ENCODE measurements at regions not wholly inside any gene's neighbourhood (a gene's known extent, or its start where the extent isn't known, plus 50 kb on each side); places are given as distances from the start of the nearest gene placed in this dataset.
"Not testable (repeated sequence)": the region's sequence is repeated elsewhere in the genome, so short reads cannot be mapped to it uniquely, and the experiment has no call there.

DNA sequence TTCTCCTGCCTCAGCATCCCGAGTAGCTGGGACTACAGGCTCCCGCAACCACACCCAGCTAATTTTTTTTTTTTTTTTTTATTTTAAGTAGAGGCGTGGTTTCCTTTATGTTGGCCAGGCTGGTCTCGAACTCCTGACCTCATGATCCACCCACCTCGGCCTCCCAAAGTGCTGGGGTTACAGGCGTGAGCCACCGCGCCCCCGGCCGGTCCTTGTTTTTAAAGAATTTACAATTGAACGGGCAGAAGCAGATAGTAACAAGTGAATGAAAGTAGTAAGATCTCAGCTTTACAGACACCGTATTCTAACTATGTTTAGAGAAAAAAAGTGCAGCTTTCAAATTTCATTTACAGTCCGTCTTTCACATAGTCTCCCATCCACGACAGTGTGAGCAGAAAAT is 112.5 kb upstream of the VWC2 start:
- CTCF ChIA-PET = no interaction called here
- intact Hi-C loops (cut with micrococcal nuclease) = no loop called here

DNA sequence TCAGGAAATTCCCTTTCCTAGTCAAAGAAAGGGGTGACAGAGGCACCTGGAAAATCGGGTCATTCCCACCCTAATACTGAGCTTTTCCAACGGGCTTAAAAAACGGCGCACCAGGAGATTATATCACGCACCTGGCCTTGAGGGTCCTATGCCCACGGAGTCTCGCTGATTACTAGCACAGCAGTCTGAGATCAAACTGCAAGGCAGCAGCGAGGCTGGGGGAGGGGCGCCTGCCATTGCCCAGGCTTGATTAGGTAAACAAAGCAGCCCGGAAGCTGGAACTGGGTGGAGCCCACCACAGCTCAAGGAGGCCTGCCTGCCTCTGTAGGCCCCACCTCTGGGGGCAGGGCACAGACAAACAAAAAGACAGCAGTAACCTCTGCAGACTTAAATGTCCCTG is 107.5 kb upstream of the VWC2 start:
- H3K4me3 Mint-ChIP-seq = not testable (repeated sequence)

More for the DNA sequence above, 112.5 kb upstream of the VWC2 start:
- ATAC-seq = no peak
- H3K9me3 Mint-ChIP-seq = peaks cover 0 to 8% (median 4%) of the 10 kb centered on the region in 11 donors
- no peak overlapping the region for H3K4me3 Mint-ChIP-seq
- H3K36me3 ChIP-seq (ENCODE audit: control insufficient read depth in 2 of 3, insufficient read depth in 3 of 3, low read length in 3 of 3) = no peaks in the 10 kb centered on the region
- no peaks in the 10 kb centered on the region for H3K27me3 ChIP-seq (ENCODE audit: control insufficient read depth in 2 of 2, insufficient read depth in 2 of 2, low read length in 2 of 2)
- no peaks in the 10 kb centered on the region for H3K9me3 ChIP-seq (ENCODE audit: control insufficient read depth in 2 of 3, low read length in 3 of 3)
- no peak overlapping the region for H3K4me3 ChIP-seq (ENCODE audit: low read length)
- no peak overlapping the region for H3K27ac ChIP-seq (ENCODE audit: low read depth, low read length)
- no peak for DNase-seq
- H3K4me1 Mint-ChIP-seq = no peaks in the 10 kb centered on the region
- H3K4me1 ChIP-seq (ENCODE audit: control insufficient read depth in 2 of 2, insufficient read depth in 2 of 2, low read length in 2 of 2) = no peaks in the 10 kb centered on the region
- no peak overlapping the region for H3K27ac Mint-ChIP-seq
- POLR2A ChIA-PET = no interaction called here
- no peaks in the 10 kb centered on the region for H3K27me3 Mint-ChIP-seq
- H3K36me3 Mint-ChIP-seq = peaks cover 0 to 4% (median 0%) of the 10 kb centered on the region in 5 donors

DNA sequence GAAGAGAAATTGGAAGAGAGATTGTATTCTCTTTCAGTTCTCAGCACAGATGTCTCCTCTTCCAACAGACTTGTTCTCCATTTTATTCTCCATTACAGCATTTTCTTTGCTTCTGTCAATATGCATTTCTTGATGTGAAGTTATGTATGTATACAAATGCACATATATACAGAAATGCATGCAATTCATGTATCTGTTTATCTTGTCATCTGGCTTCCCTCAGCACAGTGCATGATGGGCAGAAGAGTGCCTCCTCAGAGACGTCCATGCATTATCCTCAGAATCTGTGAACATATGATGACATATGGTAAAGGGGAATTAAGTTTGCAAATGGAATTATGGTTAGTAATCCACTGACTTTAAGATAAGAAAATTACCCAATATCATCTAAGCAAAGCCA is 106.7 kb upstream of the VWC2 start:
- H3K4me1 Mint-ChIP-seq = peaks cover 0 to 3% (median 0%) of the 10 kb centered on the region in 7 donors
- H3K4me3 Mint-ChIP-seq = no peak overlapping the region
- peaks cover 0 to 13% (median 0%) of the 10 kb centered on the region in 5 donors for H3K27me3 Mint-ChIP-seq

More for the DNA sequence above, 107.5 kb upstream of the VWC2 start:
- intact Hi-C loops (cut with micrococcal nuclease); CTCF ChIA-PET; H3K27ac ChIP-seq (ENCODE audit: low read depth, low read length); H3K4me3 ChIP-seq (ENCODE audit: low read length); H3K36me3 ChIP-seq (ENCODE audit: control insufficient read depth in 2 of 3, insufficient read depth in 3 of 3, low read length in 3 of 3); DNase-seq; H3K4me1 Mint-ChIP-seq; ATAC-seq; H3K4me1 ChIP-seq (ENCODE audit: control insufficient read depth in 2 of 2, insufficient read depth in 2 of 2, low read length in 2 of 2); H3K27ac Mint-ChIP-seq; POLR2A ChIA-PET; H3K27me3 ChIP-seq (ENCODE audit: control insufficient read depth in 2 of 2, insufficient read depth in 2 of 2, low read length in 2 of 2); H3K9me3 ChIP-seq (ENCODE audit: control insufficient read depth in 2 of 3, low read length in 3 of 3); H3K36me3 Mint-ChIP-seq: not testable (repeated sequence)
- peaks cover 0 to 12% (median 4%) of the 10 kb centered on the region in 11 donors for H3K9me3 Mint-ChIP-seq
- peaks cover 0 to 13% (median 0%) of the 10 kb centered on the region in 5 donors for H3K27me3 Mint-ChIP-seq

GRCh38 chr7:49669285-49669684 is 104.2 kb upstream of the VWC2 start:
- DNase-seq = no peak
- intact Hi-C loops (cut with micrococcal nuclease) = no loop called here
- Histone ChIP-seq H3K4me3 (ENCODE audit: low read length) (no peak overlapping the region), H3K4me1 (ENCODE audit: control insufficient read depth in 2 of 2, insufficient read depth in 2 of 2, low read length in 2 of 2) (no peaks in the 10 kb centered on the region), H3K27ac (ENCODE audit: low read depth, low read length) (no peak overlapping the region), H3K36me3 (ENCODE audit: control insufficient read depth in 2 of 3, insufficient read depth in 3 of 3, low read length in 3 of 3) (no peaks in the 10 kb centered on the region), H3K9me3 (ENCODE audit: control insufficient read depth in 2 of 3, low read length in 3 of 3) (no peaks in the 10 kb centered on the region), H3K27me3 (ENCODE audit: control insufficient read depth in 2 of 2, insufficient read depth in 2 of 2, low read length in 2 of 2) (no peaks in the 10 kb centered on the region)
- POLR2A ChIA-PET = no interaction called here
- peaks cover 0 to 10% (median 5%) of the 10 kb centered on the region in 11 donors for H3K9me3 Mint-ChIP-seq
- CTCF ChIA-PET = no interaction called here
- no peak for ATAC-seq
- H3K4me3 Mint-ChIP-seq = no peak overlapping the region
- peaks cover 0 to 13% (median 0%) of the 10 kb centered on the region in 5 donors for H3K27me3 Mint-ChIP-seq
- no peak overlapping the region for H3K27ac Mint-ChIP-seq
- H3K4me1 Mint-ChIP-seq = peaks cover 0 to 3% (median 0%) of the 10 kb centered on the region in 7 donors
- H3K36me3 Mint-ChIP-seq = peaks cover 0 to 4% (median 0%) of the 10 kb centered on the region in 5 donors

More for the DNA sequence above, 106.7 kb upstream of the VWC2 start:
- no peak for ATAC-seq
- ChIA-PET POLR2A (no interaction called here), CTCF (no interaction called here)
- H3K36me3 ChIP-seq (ENCODE audit: control insufficient read depth in 2 of 3, insufficient read depth in 3 of 3, low read length in 3 of 3) = no peaks in the 10 kb centered on the region
- Mint-ChIP-seq H3K27ac (no peak overlapping the region), H3K36me3 (peaks cover 0 to 4% (median 0%) of the 10 kb centered on the region in 5 donors), H3K9me3 (peaks cover 0 to 12% (median 4%) of the 10 kb centered on the region in 11 donors)
- no peak overlapping the region for H3K4me3 ChIP-seq (ENCODE audit: low read length)
- no peak overlapping the region for H3K27ac ChIP-seq (ENCODE audit: low read depth, low read length)
- no peak for DNase-seq
- H3K4me1 ChIP-seq (ENCODE audit: control insufficient read depth in 2 of 2, insufficient read depth in 2 of 2, low read length in 2 of 2) = no peaks in the 10 kb centered on the region
- H3K27me3 ChIP-seq (ENCODE audit: control insufficient read depth in 2 of 2, insufficient read depth in 2 of 2, low read length in 2 of 2) = no peaks in the 10 kb centered on the region
- H3K9me3 ChIP-seq (ENCODE audit: control insufficient read depth in 2 of 3, low read length in 3 of 3) = no peaks in the 10 kb centered on the region
- intact Hi-C loops (cut with micrococcal nuclease) = no loop called here

GRCh38 chr7:49669692-49670260 is 103.7 kb upstream of the VWC2 start:
- Histone ChIP-seq H3K4me1 (ENCODE audit: control insufficient read depth in 2 of 2, insufficient read depth in 2 of 2, low read length in 2 of 2) (no peaks in the 10 kb centered on the region), H3K9me3 (ENCODE audit: control insufficient read depth in 2 of 3, low read length in 3 of 3) (no peaks in the 10 kb centered on the region), H3K27me3 (ENCODE audit: control insufficient read depth in 2 of 2, insufficient read depth in 2 of 2, low read length in 2 of 2) (no peaks in the 10 kb centered on the region), H3K4me3 (ENCODE audit: low read length) (no peak overlapping the region), H3K36me3 (ENCODE audit: control insufficient read depth in 2 of 3, insufficient read depth in 3 of 3, low read length in 3 of 3) (no peaks in the 10 kb centered on the region), H3K27ac (ENCODE audit: low read depth, low read length) (no peak overlapping the region)
- ATAC-seq = no peak
- H3K27ac Mint-ChIP-seq = no peak overlapping the region
- H3K27me3 Mint-ChIP-seq = peaks cover 0 to 13% (median 0%) of the 10 kb centered on the region in 5 donors
- CTCF ChIA-PET = no interaction called here
- peaks cover 0 to 10% (median 5%) of the 10 kb centered on the region in 11 donors for H3K9me3 Mint-ChIP-seq
- POLR2A ChIA-PET = no interaction called here
- H3K4me3 Mint-ChIP-seq = no peak overlapping the region
- peaks cover 0 to 4% (median 0%) of the 10 kb centered on the region in 5 donors for H3K36me3 Mint-ChIP-seq
- DNase-seq = no peak
- peaks cover 0 to 3% (median 0%) of the 10 kb centered on the region in 7 donors for H3K4me1 Mint-ChIP-seq
- intact Hi-C loops (cut with micrococcal nuclease) = no loop called here

DNA sequence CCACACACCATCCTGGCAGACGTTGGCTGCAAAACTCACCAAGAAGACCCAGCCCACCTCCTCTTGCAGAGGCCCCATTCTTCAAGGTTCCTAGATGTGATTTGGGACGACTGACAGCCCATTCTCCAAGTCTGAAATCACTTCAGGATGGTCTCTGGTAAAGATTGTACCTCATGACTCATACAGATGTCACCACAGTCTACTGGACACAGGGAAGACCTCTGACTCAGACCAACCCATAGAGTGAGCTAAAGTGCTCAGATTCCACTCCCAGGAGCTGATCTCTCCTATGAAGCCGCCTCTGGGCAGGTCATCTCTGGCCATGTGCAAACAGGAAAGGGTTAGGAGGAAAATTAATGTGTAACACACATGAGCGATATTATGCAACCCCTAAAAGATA is 102.4 kb upstream of the VWC2 start:
- Histone ChIP-seq H3K4me3 (ENCODE audit: low read length) (no peak overlapping the region), H3K4me1 (ENCODE audit: control insufficient read depth in 2 of 2, insufficient read depth in 2 of 2, low read length in 2 of 2) (no peaks in the 10 kb centered on the region), H3K9me3 (ENCODE audit: control insufficient read depth in 2 of 3, low read length in 3 of 3) (no peaks in the 10 kb centered on the region), H3K27me3 (ENCODE audit: control insufficient read depth in 2 of 2, insufficient read depth in 2 of 2, low read length in 2 of 2) (no peaks in the 10 kb centered on the region), H3K36me3 (ENCODE audit: control insufficient read depth in 2 of 3, insufficient read depth in 3 of 3, low read length in 3 of 3) (no peaks in the 10 kb centered on the region), H3K27ac (ENCODE audit: low read depth, low read length) (no peak overlapping the region)
- no peak overlapping the region for H3K4me3 Mint-ChIP-seq
- intact Hi-C loops (cut with micrococcal nuclease) = no loop called here
- ATAC-seq (no peak), DNase-seq (no peak)
- peaks cover 0 to 3% (median 0%) of the 10 kb centered on the region in 7 donors for H3K4me1 Mint-ChIP-seq
- no peak overlapping the region for H3K27ac Mint-ChIP-seq
- H3K36me3 Mint-ChIP-seq = peaks cover 0 to 4% (median 0%) of the 10 kb centered on the region in 5 donors
- peaks cover 0 to 13% (median 0%) of the 10 kb centered on the region in 5 donors for H3K27me3 Mint-ChIP-seq
- CTCF ChIA-PET = no interaction called here
- H3K9me3 Mint-ChIP-seq = peaks cover 0 to 9% (median 2%) of the 10 kb centered on the region in 11 donors
- POLR2A ChIA-PET = no interaction called here

DNA sequence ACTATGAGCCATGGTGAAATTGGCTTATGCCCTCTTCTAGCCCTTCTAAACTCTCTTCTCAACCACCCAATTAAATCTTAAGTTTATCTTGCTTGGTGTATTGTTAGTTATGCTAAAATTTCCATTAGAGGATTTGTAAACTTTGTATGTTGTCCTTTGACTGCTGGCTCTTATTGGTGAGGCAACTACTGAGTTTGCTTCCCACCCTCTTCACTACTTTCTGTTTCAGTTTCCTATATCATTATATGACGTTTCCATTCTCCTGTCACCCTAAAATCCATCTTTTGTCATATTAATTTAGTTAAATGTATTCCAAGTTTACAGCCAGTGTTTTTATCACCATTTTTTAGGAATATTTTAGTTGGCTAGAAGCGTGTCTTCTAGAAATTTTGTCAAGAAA is 80.9 kb upstream of the VWC2 start:
- Histone ChIP-seq H3K36me3 (ENCODE audit: control insufficient read depth in 2 of 3, insufficient read depth in 3 of 3, low read length in 3 of 3) (no peaks in the 10 kb centered on the region), H3K27me3 (ENCODE audit: control insufficient read depth in 2 of 2, insufficient read depth in 2 of 2, low read length in 2 of 2) (no peaks in the 10 kb centered on the region), H3K27ac (ENCODE audit: low read depth, low read length) (no peak overlapping the region), H3K9me3 (ENCODE audit: control insufficient read depth in 2 of 3, low read length in 3 of 3) (no peaks in the 10 kb centered on the region), H3K4me1 (ENCODE audit: control insufficient read depth in 2 of 2, insufficient read depth in 2 of 2, low read length in 2 of 2) (no peaks in the 10 kb centered on the region), H3K4me3 (ENCODE audit: low read length) (no peak overlapping the region)
- Mint-ChIP-seq H3K9me3 (peaks cover 0 to 10% (median 0%) of the 10 kb centered on the region in 11 donors), H3K4me3 (peak overlapping the region in 1 of 10 donors; percentile 15), H3K36me3 (no peaks in the 10 kb centered on the region), H3K27ac (no peak overlapping the region), H3K27me3 (peaks cover 0 to 4% (median 0%) of the 10 kb centered on the region in 5 donors), H3K4me1 (peaks cover 0 to 3% (median 0%) of the 10 kb centered on the region in 7 donors)
- POLR2A ChIA-PET = no interaction called here
- CTCF ChIA-PET = no interaction called here
- intact Hi-C loops (cut with micrococcal nuclease) = no loop called here
- DNase-seq (no peak), ATAC-seq (no peak)
